Prostate gland (tissue), 2 donors: ENCODE measurements at regions not wholly inside any gene's neighbourhood (a gene's known extent, or its start where the extent isn't known, plus 50 kb on each side); places are given as distances from the start of the nearest gene placed in this dataset.

Source experiments
- POLR2A ChIP-seq: fragments of 450-650 bp; IDR thresholded peaks from one replicate; pipeline ENCODE4 v1.6.1; 2016; ENCODE audit warnings: antibody characterized with exemption, mild to moderate bottlenecking
- POLR2AphosphoS5 ChIP-seq: sonication (generic); formaldehyde crosslinking; IDR thresholded peaks from one replicate; pipeline ENCODE4 v1.6.1; 2017; ENCODE audit warnings: antibody characterized with exemption
- TF ChIP-seq, protein P1 (sequence below), 4 experiments: fragments of 200-600 bp in 2 of 4; fragments of 450-650 bp in 2 of 4; sonication (generic) in 2 of 4; IDR thresholded peaks; 1 replicate in 3 of 4; 2 replicates in 1 of 4; pipeline ENCODE4 v1.5.1; 2016 to 2019; ENCODE audit warnings: antibody characterized with exemption in 4 of 4, mild to moderate bottlenecking in 2 of 4, moderate library complexity in 2 of 4

DNA sequence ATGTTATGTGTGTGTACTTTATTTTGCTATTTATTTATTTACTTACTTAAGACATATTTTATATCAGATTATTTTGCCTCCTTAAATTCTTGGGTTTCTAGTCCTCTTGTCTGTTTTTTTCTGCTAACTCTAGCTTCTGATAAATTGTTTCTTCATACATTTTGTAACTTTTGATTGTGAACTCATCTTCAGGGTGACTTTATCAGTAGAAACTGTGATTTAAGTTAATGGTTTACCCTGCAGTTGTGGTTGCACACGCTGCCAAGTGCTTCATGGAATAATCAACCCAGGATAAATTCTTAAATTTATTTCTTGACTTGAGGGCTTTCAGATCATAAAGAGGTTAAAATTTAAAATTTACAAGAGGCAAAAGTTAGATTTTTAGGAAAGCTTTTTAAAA is 173.3 kb downstream of the CENPW start:
- TF ChIP-seq, protein P1, sequence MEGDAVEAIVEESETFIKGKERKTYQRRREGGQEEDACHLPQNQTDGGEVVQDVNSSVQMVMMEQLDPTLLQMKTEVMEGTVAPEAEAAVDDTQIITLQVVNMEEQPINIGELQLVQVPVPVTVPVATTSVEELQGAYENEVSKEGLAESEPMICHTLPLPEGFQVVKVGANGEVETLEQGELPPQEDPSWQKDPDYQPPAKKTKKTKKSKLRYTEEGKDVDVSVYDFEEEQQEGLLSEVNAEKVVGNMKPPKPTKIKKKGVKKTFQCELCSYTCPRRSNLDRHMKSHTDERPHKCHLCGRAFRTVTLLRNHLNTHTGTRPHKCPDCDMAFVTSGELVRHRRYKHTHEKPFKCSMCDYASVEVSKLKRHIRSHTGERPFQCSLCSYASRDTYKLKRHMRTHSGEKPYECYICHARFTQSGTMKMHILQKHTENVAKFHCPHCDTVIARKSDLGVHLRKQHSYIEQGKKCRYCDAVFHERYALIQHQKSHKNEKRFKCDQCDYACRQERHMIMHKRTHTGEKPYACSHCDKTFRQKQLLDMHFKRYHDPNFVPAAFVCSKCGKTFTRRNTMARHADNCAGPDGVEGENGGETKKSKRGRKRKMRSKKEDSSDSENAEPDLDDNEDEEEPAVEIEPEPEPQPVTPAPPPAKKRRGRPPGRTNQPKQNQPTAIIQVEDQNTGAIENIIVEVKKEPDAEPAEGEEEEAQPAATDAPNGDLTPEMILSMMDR (IDR thresholded peaks at IDR 0.05), result no peak
- TF ChIP-seq POLR2AphosphoS5, result no peak
- no peak for TF ChIP-seq POLR2A
